CD4-positive, alpha-beta T cell (primary cell): ENCODE measurements at regions not wholly inside any gene's neighbourhood (a gene's known extent, or its start where the extent isn't known, plus 50 kb on each side); places are given as distances from the start of the nearest gene placed in this dataset.

Experiments
- ATAC-seq: fragments of 200-7000 bp; cut with Tn5 transposase; one replicate; pipeline ENCODE4 v1.10.0; 2022; ENCODE audit warnings: mild to moderate bottlenecking; ENCODE audit not compliant: poor library complexity
- CTCF ChIA-PET: fragments of 350-600 bp; sonication (Branson Sonifier 250); formaldehyde crosslinking; loops from one replicate; lab custom pipeline; 2021; ENCODE audit warnings: antibody characterized with exemption, inconsistent platforms; lab: Charles Lee
- POLR2A ChIA-PET: fragments of 350-600 bp; sonication (Branson Sonifier 250); formaldehyde crosslinking; loops from one replicate; lab custom pipeline; 2021; ENCODE audit warnings: antibody characterized with exemption, inconsistent platforms; lab: Charles Lee
- DNase-seq, 14 experiments: peaks; one replicate each; pipeline ENCODE4 v3.0.0-alpha.2; 2013 to 2020; ENCODE audit warnings: mixed read lengths in 2 of 14
- H3K27ac ChIP-seq, 2 donors: one replicate each; pipeline versions ENCODE4 v1.5.1 to v1.7.0; 2013; ENCODE audit warnings: low read length in 2 of 2, low read depth in 1 of 2, mild to moderate bottlenecking in 1 of 2
- H3K27me3 ChIP-seq, 2 experiments: 1 replicate in 1 of 2; 2 replicates in 1 of 2; pipeline versions ENCODE4 v1.6.1 to v1.7.0; 2013; ENCODE audit warnings: low read length in 2 of 2, control low read depth in 1 of 2, mild to moderate bottlenecking in 1 of 2, moderate library complexity in 1 of 2; ENCODE audit not compliant: insufficient read depth in 2 of 2, control insufficient read depth in 1 of 2
- H3K36me3 ChIP-seq: one replicate; pipeline ENCODE4 v1.6.1; 2013; ENCODE audit warnings: low read length, control low read depth; ENCODE audit not compliant: insufficient read depth
- H3K4me1 ChIP-seq: one replicate; pipeline ENCODE4 v1.6.1; 2013; ENCODE audit warnings: low read length, control low read depth; ENCODE audit not compliant: insufficient read depth
- H3K4me3 ChIP-seq: one replicate; pipeline ENCODE4 v1.5.1; 2013; ENCODE audit warnings: mild to moderate bottlenecking, low read length, moderate library complexity
- H3K9me3 ChIP-seq, 2 experiments: 1 replicate in 1 of 2; 2 replicates in 1 of 2; pipeline versions ENCODE4 v1.6.1 to v1.7.0; 2013; ENCODE audit warnings: low read length in 2 of 2, mild to moderate bottlenecking in 2 of 2, control low read depth in 1 of 2, moderate library complexity in 1 of 2; ENCODE audit not compliant: control insufficient read depth in 1 of 2, insufficient read depth in 1 of 2
- H3K27ac Mint-ChIP-seq: one replicate; pipeline ENCODE4 v1.8.0; 2020; ENCODE audit warnings: mixed read lengths
- H3K27me3 Mint-ChIP-seq: one replicate; pipeline ENCODE4 v1.8.0; 2021; ENCODE audit warnings: mixed read lengths
- H3K36me3 Mint-ChIP-seq: one replicate; pipeline ENCODE4 v1.8.0; 2021; ENCODE audit warnings: low read depth, mixed read lengths
- H3K4me1 Mint-ChIP-seq: one replicate; pipeline ENCODE4 v1.8.0; 2021; ENCODE audit warnings: low read depth, mixed read lengths
- H3K4me3 Mint-ChIP-seq: one replicate; pipeline ENCODE4 v1.8.0; 2020; ENCODE audit warnings: mild to moderate bottlenecking, mixed read lengths
- H3K9me3 Mint-ChIP-seq: one replicate; pipeline ENCODE4 v1.8.0; 2020; ENCODE audit warnings: mixed read lengths
- CTCF ChIP-seq: fragments of 200-600 bp; IDR thresholded peaks from one replicate; pipeline ENCODE4 v1.8.0; 2022; ENCODE audit warnings: antibody characterized with exemption, mild to moderate bottlenecking
- intact Hi-C, 2 experiments: fragments of 100-400 bp; cut with DNase I in 1 of 2; cut with micrococcal nuclease in 1 of 2; formaldehyde crosslinking; loops; one replicate each; pipeline versions ENCODE4 v1.15.1 to v1.9.0; 2023 to 2025; cut with DNase I, micrococcal nuclease

GRCh38 chr14:54329082-54329695 lies 67.6 kb upstream of the CDKN3 start:
- no peak overlapping the region for H3K4me3 Mint-ChIP-seq
- no peaks in the 10 kb centered on the region for H3K9me3 Mint-ChIP-seq
- H3K36me3 ChIP-seq, result no peaks in the 10 kb centered on the region
- CTCF ChIA-PET, result interaction anchor here (0.7 kb wide), 1 partner anchor 14 kb away, joined by 3 read pairs; no protein-coding TSS in a partner anchor
- TF ChIP-seq CTCF, result no peak
- H3K27ac Mint-ChIP-seq, result no peak overlapping the region
- peaks cover 0 to 6% of the 10 kb centered on the region in 2 experiments for H3K27me3 ChIP-seq
- H3K27me3 Mint-ChIP-seq, result peaks cover 51% of the 10 kb centered on the region
- ATAC-seq (no peak), DNase-seq (peak in 2 of 14 experiments; percentile 10 to 14)
- no peaks in the 10 kb centered on the region for H3K36me3 Mint-ChIP-seq
- H3K4me1 ChIP-seq, result no peaks in the 10 kb centered on the region
- no peak overlapping the region for H3K4me3 ChIP-seq
- no peaks in the 10 kb centered on the region for H3K4me1 Mint-ChIP-seq
- H3K27ac ChIP-seq, result no peak overlapping the region
- intact Hi-C loops, result no loop called here
- no peaks in the 10 kb centered on the region for H3K9me3 ChIP-seq
- POLR2A ChIA-PET, result no interaction called here

GRCh38 chr14:54330876-54331275 lies 65.9 kb upstream of the CDKN3 start:
- H3K27me3 ChIP-seq, result peaks cover 0 to 6% of the 10 kb centered on the region in 2 experiments
- ChIA-PET POLR2A (no interaction called here), CTCF (no interaction called here)
- no peaks in the 10 kb centered on the region for H3K36me3 ChIP-seq
- Mint-ChIP-seq H3K4me1 (no peaks in the 10 kb centered on the region), H3K4me3 (no peak overlapping the region), H3K36me3 (no peaks in the 10 kb centered on the region), H3K27me3 (peaks cover 45% of the 10 kb centered on the region), H3K9me3 (no peaks in the 10 kb centered on the region), H3K27ac (no peak overlapping the region)
- DNase-seq, result no peak
- H3K9me3 ChIP-seq, result no peaks in the 10 kb centered on the region
- ATAC-seq, result no peak
- no peak overlapping the region for H3K4me3 ChIP-seq
- H3K27ac ChIP-seq, result no peak overlapping the region
- H3K4me1 ChIP-seq, result no peaks in the 10 kb centered on the region
- intact Hi-C loops, result no loop called here
- no peak for TF ChIP-seq CTCF

DNA sequence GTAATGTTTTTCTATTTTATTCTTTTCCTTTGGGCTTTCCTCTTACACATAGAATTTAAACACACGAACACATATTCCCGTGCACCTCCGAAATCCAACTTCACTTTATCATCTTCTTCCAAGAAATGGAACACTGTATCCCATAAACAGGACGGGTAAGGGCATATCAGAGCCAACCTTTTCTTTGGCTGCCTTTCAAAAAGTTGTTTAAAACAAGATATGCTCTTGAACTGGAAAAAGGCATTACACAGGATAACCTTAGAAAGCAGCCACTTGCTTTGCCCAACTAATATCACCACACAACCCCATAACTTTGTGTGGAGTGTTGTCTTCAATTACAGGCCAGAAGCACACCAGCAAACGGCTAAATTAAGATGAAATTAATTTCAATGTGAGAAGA lies 65.3 kb upstream of the CDKN3 start:
- Mint-ChIP-seq H3K4me1 (no peaks in the 10 kb centered on the region), H3K27me3 (peaks cover 44% of the 10 kb centered on the region), H3K27ac (no peak overlapping the region), H3K36me3 (no peaks in the 10 kb centered on the region), H3K4me3 (no peak overlapping the region), H3K9me3 (no peaks in the 10 kb centered on the region)
- Histone ChIP-seq H3K4me1 (no peaks in the 10 kb centered on the region), H3K27ac (no peak overlapping the region), H3K4me3 (no peak overlapping the region), H3K27me3 (peaks cover 0 to 6% of the 10 kb centered on the region in 2 experiments), H3K36me3 (no peaks in the 10 kb centered on the region), H3K9me3 (no peaks in the 10 kb centered on the region)
- intact Hi-C loops, result no loop called here
- ATAC-seq (no peak), DNase-seq (no peak)
- ChIA-PET CTCF (no interaction called here), POLR2A (no interaction called here)
- no peak for TF ChIP-seq CTCF
